Right ventricle myocardium superior (tissue), 1 donor: ENCODE measurements at regions not wholly inside any gene's neighbourhood (a gene's known extent, or its start where the extent isn't known, plus 50 kb on each side); places are given as distances from the start of the nearest gene placed in this dataset.
"Not testable (repeated sequence)": the region's sequence is repeated elsewhere in the genome, so short reads cannot be mapped to it uniquely, and the experiment has no call there.

Experiments
- ATAC-seq: fragments of 200-7000 bp; cut with Tn5 transposase; one replicate; pipeline ENCODE4 v1.9.1; 2020; ENCODE audit warnings: mild to moderate bottlenecking; ENCODE audit not compliant: poor library complexity
- DNase-seq: peaks from one replicate; pipeline ENCODE4 v3.0.0-alpha.2; 2020
- intact Hi-C: fragments of 100-400 bp; cut with DNase I; formaldehyde crosslinking; loops from one replicate; pipeline ENCODE4 v1.11.2; 2022
- donor health status: DM: no; HTN: yes; CAD: no; lungs with severe emphysema.

GRCh38 chr18:104264-104663, 54.1 kb upstream of the USP14 start:
- intact Hi-C loops = not testable (repeated sequence)

GRCh38 chr18:105161-106053, 53.0 kb upstream of the USP14 start:
- ATAC-seq, DNase-seq: not testable (repeated sequence)

More at GRCh38 chr18:104264-104663, 54.1 kb upstream of the USP14 start:
- not testable (repeated sequence) for ATAC-seq, DNase-seq

GRCh38 chr18:106054-106851, 52.1 kb upstream of the USP14 start:
- intact Hi-C loops, DNase-seq, ATAC-seq: not testable (repeated sequence)

More at GRCh38 chr18:105161-106053, 53.0 kb upstream of the USP14 start:
- intact Hi-C loops = not testable (repeated sequence)

GRCh38 chr18:106868-107384, 51.4 kb upstream of the USP14 start:
- ATAC-seq, intact Hi-C loops, DNase-seq: not testable (repeated sequence)

- ATAC-seq, intact Hi-C loops: not testable (repeated sequence)
Observed at GRCh38 chr18:107464-107863, 50.9 kb upstream of the USP14 start.

GRCh38 chr18:107947-108664, 50.3 kb upstream of the USP14 start:
- DNase-seq, intact Hi-C loops: not testable (repeated sequence)
- peak; percentile 81 for ATAC-seq

More at GRCh38 chr18:107464-107863, 50.9 kb upstream of the USP14 start:
- DNase-seq = not testable (repeated sequence)
